ENCODE measurements at regions not wholly inside any gene's neighbourhood (a gene's known extent, or its start where the extent isn't known, plus 50 kb on each side); places are given as distances from the start of the nearest gene placed in this dataset.

GRCh38 chr18:70456376-70456775 lies 167.5 kb downstream of the SOCS6 start:
- H3K4me3 ChIP-seq (ENCODE audit: control insufficient read depth, low read depth, low read length): no peak overlapping the region
- TF ChIP-seq CTCF (conservative IDR thresholded peaks at IDR 0.05; ENCODE audit: control insufficient read depth, insufficient read depth, low read depth, low read length): no peak
- no peak for DNase-seq (ENCODE audit: low read depth)

GRCh38 chr18:70455731-70456130 lies 166.9 kb downstream of the SOCS6 start:
- no peak for TF ChIP-seq CTCF (conservative IDR thresholded peaks at IDR 0.05; ENCODE audit: control insufficient read depth, insufficient read depth, low read depth, low read length)
- DNase-seq (ENCODE audit: low read depth): no peak
- no peak overlapping the region for H3K4me3 ChIP-seq (ENCODE audit: control insufficient read depth, low read depth, low read length)

DNA sequence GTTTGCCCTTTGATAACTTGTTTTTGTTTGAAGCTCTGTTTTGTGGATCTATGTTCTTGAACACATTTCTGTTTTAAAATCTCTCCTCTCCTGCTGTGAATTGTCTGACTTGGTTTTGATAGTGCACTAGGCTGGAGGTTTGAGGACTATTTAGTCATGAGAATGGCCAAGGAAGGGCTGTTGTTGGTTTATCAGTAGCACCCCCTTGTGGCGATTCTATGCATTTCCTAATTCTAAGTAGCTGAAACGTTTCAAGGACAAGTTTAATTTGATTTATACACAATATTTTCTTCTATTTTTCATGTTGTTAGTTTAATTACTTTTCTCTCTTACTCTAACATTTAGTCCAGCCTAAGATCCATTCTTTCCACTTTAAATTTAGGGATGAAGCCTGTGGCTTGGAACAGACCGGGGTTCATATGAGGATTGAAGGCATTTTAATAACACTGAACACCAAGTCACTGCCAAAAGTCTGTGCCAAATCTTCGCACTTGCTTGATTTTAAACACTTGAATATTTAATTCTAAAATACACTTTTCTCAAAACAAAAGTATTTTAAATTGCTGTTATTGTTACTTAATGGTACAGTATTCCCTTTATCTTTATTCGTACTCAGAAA lies 166.0 kb downstream of the SOCS6 start:
- TF ChIP-seq CTCF (conservative IDR thresholded peaks at IDR 0.05; ENCODE audit: control insufficient read depth, insufficient read depth, low read depth, low read length): peak; percentile 89
- peak; percentile 78 for DNase-seq (ENCODE audit: low read depth)
- no peak overlapping the region for H3K4me3 ChIP-seq (ENCODE audit: control insufficient read depth, low read depth, low read length)

- H3K4me3 ChIP-seq (ENCODE audit: control insufficient read depth, low read depth, low read length): no peak overlapping the region
- TF ChIP-seq CTCF (conservative IDR thresholded peaks at IDR 0.05; ENCODE audit: control insufficient read depth, insufficient read depth, low read depth, low read length): no peak
- DNase-seq (ENCODE audit: low read depth): no peak
Measured at GRCh38 chr18:70453058-70453775, 164.4 kb downstream of the SOCS6 start.

DNA sequence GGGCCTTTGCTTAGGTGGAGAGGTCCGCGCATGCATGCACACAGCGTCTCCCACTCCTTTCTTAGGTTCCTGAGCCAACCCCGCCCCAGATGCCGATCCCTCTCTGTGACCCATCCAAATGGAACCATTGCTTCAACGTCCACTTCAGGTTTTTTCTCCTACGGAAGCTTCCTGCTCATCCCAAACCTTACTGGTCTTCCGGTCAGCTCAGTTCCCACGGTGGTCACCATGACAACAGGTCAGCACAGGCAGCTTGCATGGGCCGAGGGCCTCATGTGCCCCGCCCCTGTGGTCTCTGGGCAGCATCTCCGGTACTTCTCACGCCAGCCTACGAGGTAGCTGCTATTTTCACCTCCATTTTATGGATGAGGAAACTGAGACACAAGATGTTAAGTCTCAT lies 163.7 kb downstream of the SOCS6 start:
- H3K4me3 ChIP-seq (ENCODE audit: control insufficient read depth, low read depth, low read length): no peak overlapping the region
- TF ChIP-seq CTCF (conservative IDR thresholded peaks at IDR 0.05; ENCODE audit: control insufficient read depth, insufficient read depth, low read depth, low read length): no peak
- DNase-seq (ENCODE audit: low read depth): no peak

GRCh38 chr18:70450426-70451253 lies 161.8 kb downstream of the SOCS6 start:
- no peak overlapping the region for H3K4me3 ChIP-seq (ENCODE audit: control insufficient read depth, low read depth, low read length)
- DNase-seq (ENCODE audit: low read depth): peak; percentile 48
- TF ChIP-seq CTCF (conservative IDR thresholded peaks at IDR 0.05; ENCODE audit: control insufficient read depth, insufficient read depth, low read depth, low read length): peak; percentile 61
